HG02588 (cell line): ENCODE measurements at regions not wholly inside any gene's neighbourhood (a gene's known extent, or its start where the extent isn't known, plus 50 kb on each side); places are given as distances from the start of the nearest gene placed in this dataset.
"Not testable (repeated sequence)": the region's sequence is repeated elsewhere in the genome, so short reads cannot be mapped to it uniquely, and the experiment has no call there.

ENCODE experiments used
- ATAC-seq: cut with Tn5 transposase; IDR thresholded peaks from one replicate; pipeline ENCODE4 v1.9.1; 2021; ENCODE audit warnings: mild to moderate bottlenecking, moderate library complexity; ENCODE audit not compliant: unreplicated experiment

GRCh38 chr10:57706016-57706415 lies 561.7 kb downstream of the IPMK start:
- no peak for ATAC-seq

- ATAC-seq = no peak
Observed at GRCh38 chr10:57699944-57700343, 567.8 kb downstream of the IPMK start.

DNA sequence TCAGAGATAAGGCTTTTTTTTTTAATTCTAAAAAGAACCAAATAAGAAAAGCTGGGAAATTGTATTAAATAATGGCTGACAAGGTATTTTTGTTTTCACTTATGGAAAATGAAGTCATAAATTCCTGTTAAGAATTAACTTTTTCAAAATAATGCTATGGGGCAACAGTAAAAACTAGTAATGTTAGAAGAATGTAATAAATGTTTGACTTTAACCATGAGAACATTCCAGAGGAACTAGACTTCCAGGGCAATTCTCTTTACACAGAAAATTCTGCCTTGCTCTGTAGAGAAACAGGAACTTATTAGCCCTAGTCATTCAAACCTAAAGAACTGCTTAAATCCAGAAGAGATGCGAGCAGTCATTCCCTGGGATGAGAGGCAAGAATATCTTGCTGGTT lies 571.1 kb downstream of the IPMK start:
- ATAC-seq = no peak

- ATAC-seq = no peak
Observed at GRCh38 chr10:57694956-57695608, 572.6 kb downstream of the IPMK start.

DNA sequence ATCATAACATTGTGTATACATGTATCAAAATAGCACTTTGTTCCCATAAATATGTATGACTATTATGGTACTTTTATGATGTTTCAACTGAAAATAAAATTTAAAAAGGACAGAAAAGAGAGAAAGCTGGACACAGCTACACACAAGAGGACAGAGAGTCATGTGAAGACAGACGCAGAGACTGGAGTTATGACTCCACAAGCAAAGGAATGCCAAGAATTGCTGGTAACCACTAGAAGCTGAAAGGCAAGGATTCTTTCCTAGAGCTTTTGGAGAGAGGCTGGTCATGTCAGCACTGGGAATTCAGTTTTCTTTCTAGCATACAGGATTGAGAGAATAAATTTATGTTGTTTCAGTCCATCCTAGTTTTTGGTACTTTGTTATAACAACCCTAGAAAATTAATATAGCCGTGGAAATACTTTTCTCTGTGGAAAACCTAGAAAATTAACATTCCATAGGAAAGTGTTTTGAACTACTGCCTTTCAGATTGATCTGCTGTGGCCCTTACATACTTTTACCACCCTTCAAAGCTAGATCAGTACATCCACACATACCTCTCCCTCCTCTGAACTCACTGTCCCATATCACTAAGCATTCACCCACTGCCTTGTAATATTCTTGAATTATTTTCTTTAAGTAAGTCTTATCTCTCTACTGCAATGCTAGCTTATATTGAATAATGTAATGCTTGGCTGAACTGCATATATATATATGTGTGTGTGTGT lies 575.3 kb downstream of the IPMK start:
- no peak for ATAC-seq

- ATAC-seq = no peak
Observed at GRCh38 chr10:57689596-57690297, 577.9 kb downstream of the IPMK start.

DNA sequence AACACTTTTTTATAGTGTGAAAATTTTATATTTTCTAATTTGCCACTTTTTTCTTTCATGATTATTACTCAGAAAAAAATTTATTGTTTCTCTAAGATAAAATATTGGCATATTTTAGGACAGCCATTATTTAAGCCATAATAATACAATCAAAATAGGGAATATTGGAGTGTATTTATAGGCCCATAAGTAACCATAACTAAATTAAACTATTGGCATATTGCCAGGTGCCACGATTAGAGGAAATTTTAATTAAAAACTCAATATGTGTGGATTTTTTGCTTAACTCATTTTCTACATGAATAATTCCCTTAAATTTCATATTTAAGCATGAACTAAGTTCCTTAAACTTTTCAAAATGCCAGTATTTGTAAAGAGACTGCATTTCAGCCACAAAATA lies 587.8 kb downstream of the IPMK start:
- no peak for ATAC-seq

- no peak for ATAC-seq
Observed at GRCh38 chr10:57675125-57675524, 592.6 kb downstream of the IPMK start.

- ATAC-seq = no peak
Observed at GRCh38 chr10:57673446-57673960, 594.2 kb downstream of the IPMK start.

DNA sequence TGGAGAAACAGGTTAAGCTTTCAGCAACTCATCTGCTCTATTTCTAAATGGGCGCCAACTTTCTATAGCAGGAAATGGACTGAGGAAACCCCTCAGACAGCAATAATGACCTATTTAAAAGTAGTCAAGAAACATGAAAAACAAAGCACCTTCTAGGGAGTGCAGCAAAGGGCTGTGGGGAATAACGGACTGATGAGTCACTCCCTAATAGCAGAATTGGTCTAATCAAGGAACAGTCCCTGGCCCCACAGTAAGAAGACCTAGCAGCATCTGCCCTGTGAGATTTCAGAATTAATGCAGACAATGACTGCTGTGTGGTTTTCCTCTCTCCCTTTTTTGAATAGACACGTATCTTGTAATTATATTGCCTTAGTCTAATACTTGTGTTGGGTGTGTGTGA lies 602.9 kb downstream of the IPMK start:
- no peak for ATAC-seq

DNA sequence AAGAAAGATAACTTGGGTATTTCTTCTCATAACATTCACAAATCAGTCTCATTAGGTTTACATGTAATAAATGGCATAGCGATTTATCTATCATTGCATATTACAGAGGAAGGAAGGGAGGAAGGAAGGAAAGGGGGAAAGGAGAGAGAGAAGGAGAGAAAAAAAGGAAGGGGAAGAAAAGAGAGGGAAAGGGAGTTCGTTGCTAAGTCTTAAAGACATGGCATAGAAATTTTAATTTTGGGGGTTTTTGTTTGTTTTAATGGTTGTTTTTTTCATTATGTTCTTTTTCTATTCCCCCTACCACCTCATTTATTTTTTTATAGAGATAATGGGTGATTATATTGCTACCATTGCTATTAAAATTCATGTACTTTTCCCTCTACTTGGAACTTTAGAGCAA lies 604.3 kb downstream of the IPMK start:
- no peak for ATAC-seq

DNA sequence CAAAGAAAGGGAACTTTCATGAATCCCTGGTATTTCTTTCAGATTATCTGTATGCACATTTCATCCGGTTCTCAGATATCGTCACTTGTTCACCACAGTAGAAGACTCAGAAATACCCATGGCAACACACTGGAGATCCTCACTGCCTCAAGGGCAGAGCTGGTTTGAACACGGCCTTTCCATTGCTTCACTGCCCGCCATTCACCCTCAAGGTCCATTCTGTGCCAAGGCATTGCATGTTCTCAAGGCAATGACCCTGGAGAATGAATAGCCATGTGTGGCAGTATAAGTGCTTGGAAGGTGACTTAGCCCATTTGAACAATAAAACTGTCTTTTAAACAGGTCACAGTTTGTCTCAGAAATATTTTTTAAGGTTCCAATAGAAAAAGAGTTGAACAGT lies 606.5 kb downstream of the IPMK start:
- ATAC-seq = no peak

DNA sequence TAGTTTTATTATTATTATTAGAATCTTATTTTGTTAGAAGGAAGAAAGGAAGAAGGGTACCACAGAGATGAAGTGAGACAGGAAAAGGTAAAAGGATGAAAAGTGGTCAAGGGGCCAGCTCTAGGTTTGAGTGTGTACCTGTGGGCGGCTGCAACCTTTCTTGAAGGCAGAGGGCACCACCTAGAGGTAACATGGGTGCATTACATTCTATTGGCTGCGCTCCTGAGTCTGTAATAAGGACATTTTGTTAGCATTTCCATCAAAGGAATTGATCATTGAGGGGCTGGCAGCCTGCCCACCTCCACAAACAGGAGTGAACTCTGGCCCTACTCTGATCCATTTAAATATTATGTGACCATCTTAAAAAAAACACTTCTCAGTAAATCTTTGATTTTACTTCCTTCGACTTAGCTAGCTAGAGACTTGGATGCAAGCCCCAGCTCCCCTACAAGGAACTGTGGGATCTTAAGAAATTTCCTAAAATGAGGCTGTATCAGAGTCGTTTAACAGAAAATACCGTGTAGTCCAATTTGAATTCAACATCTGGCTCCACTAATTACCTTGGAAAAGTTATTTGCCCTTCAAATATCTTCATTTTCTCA lies 610.4 kb downstream of the IPMK start:
- peak; percentile 97 for ATAC-seq

DNA sequence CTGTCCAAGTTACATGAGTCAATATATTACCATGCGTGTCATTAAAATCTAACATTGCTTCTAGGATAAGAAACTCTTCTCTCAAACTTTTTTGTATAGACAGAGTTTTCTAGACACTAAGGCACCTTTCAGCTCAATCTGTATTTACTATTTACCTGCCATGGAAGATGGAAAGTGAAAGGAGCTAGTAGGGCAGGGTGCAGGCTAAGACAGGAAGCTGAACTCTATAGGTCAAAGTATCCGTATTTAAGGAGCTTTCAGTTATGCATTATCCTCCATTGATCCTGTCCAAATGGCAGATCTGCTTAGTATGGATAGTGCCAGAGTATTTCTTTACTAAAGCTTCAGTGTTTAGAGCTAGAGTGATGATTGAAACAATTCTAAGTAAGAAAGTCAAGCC lies 612.8 kb downstream of the IPMK start:
- no peak for ATAC-seq

GRCh38 chr10:57645108-57645507 lies 622.6 kb downstream of the IPMK start:
- ATAC-seq = not testable (repeated sequence)

DNA sequence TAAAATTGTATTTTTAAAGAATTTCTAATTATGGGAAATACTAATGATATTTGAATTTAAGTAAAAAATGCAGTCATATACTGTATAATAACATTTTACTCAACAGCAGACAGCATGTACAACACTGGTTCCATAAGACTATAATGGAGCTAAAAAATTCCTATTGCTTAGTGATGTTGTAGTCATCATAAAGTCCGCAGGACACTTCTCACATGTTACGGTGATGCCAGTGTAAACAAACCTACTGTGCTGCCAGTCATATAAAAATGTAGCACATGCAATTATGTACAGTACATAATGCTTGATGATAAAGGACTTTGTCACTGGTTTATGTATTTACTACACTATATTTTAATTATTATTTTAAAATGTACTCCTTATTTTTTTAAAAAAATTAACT lies 629.3 kb downstream of the IPMK start:
- ATAC-seq = no peak

GRCh38 chr10:57628592-57629284 lies 639.0 kb downstream of the IPMK start:
- no peak for ATAC-seq

- ATAC-seq = no peak
Observed at GRCh38 chr10:57627642-57628178, 640.0 kb downstream of the IPMK start.

DNA sequence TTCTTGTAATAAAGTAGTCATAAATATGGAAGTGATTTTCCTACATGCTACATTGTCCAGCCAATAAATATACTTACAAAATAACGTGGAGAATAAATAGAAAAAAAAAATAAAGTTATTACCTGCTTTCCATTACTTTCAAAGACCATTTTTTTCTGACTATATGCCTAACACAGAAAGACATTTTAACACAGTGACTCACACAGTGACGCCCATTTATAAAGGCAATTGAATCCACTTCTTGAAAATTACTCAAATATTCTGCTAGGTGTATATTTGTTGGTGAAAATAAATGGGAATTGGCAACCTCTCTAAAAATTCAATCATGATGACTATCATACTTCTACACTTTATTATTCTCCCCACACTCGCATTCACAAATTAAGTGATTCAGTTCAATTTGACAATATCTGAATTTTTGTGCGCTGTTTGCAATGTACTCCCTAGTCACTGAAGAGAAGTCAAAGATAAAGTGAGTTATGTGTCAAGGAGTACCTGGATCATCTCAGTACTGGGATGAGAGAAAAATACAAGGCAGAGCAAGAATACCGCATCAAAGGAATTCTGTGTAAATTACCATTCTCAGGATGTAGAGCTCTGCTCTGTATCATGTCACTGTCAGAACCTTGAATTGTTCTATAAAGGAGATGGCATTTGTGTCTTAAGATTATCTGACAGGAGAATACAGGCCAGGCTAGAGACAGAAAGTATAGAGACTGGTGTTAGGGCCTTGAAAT lies 642.7 kb downstream of the IPMK start:
- ATAC-seq = no peak

DNA sequence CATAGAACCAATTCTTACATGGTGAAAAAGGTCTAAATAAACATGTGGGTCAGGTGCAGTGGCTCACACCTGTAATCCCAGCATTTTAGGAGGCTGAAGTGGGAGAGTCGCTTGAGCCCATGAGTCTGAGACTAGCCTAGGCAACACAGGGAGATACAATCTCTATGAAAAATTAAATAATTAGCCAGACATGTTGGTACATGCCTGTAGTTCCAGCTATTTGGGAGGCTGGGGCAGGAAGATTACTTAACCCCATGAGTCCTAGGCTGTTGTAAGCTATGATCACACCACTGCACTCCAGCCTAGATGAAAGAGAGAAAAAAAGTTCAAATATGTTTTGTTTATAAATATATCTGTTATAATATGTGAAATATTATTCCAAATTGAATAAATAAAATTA lies 643.6 kb downstream of the IPMK start:
- no peak for ATAC-seq
